ENCODE measurements at regions not wholly inside any gene's neighbourhood (a gene's known extent, or its start where the extent isn't known, plus 50 kb on each side); places are given as distances from the start of the nearest gene placed in this dataset.

- no peak overlapping the region for H2AFZ ChIP-seq (ENCODE audit: low read length)
- H3K4me2 ChIP-seq (ENCODE audit: insufficient read depth in 1 of 2, low read depth in 2 of 2, low read length in 2 of 2) = no peak overlapping the region
- WGBS, 2 experiments (ENCODE audit: extremely low coverage in 1 of 2, insufficient coverage in 1 of 2, insufficient read length in 1 of 2, insufficient replicate concordance in 2 of 2, low coverage in 1 of 2, low lambda C conversion rate in 2 of 2, missing lambda C conversion rate in 1 of 2) = 96% methylated on average over 3 of the region's 5 CpGs; no CpG with 5 or more reads in 1 of the 2 experiments
- no peak overlapping the region for H3K4me3 ChIP-seq (ENCODE audit: extremely low read depth in 1 of 4, insufficient read depth in 2 of 4, low read depth in 3 of 4, low read length in 4 of 4)
- no peak overlapping the region for H3K56ac ChIP-seq (replicated peaks; ENCODE audit: insufficient read length, low read depth, low read length)
- H3K4ac ChIP-seq (replicated peaks; ENCODE audit: insufficient read length, low read depth, low read length) = no peak overlapping the region
- no peaks in the 10 kb centered on the region; the same call in 1 of the 2 replicates for H3K23me2 ChIP-seq (ENCODE audit: low read depth, low read length)
- H3K36me3 ChIP-seq (ENCODE audit: control insufficient read depth in 2 of 4, insufficient read depth in 4 of 4, low read length in 3 of 4) = peaks cover 0 to 22% (median 0%) of the 10 kb centered on the region in 4 experiments; a peak in 3 of 8 replicates
- no peaks in the 10 kb centered on the region for H3K9me3 ChIP-seq (ENCODE audit: insufficient read depth in 2 of 2, low read depth in 1 of 2, low read length in 1 of 2)
- TF ChIP-seq RFX5 (IDR thresholded peaks at IDR 0.05; ENCODE audit: borderline replicate concordance, low read depth, low read length) = no peak
- H3K4me1 ChIP-seq (replicated peaks in 1 of 4; ENCODE audit: control insufficient read depth in 3 of 4, insufficient read depth in 4 of 4, low read length in 3 of 4) = no peaks in the 10 kb centered on the region
- H2AK5ac ChIP-seq (ENCODE audit: low read depth, low read length) = no peak overlapping the region
- POLR2A ChIA-PET (ENCODE audit: partially characterized antibody) = interaction anchor here (0.9 to 1.6 kb wide), 3 partner anchors 11 to 87 kb away, joined by 3 to 9 read pairs (median 3); no protein-coding TSS in a partner anchor
- H4K20me1 ChIP-seq (replicated peaks in 1 of 2; ENCODE audit: control insufficient read depth in 1 of 2, insufficient read depth in 2 of 2, low read length in 2 of 2) = peaks cover 0 to 2% of the 10 kb centered on the region in 2 experiments
- H4K5ac ChIP-seq (ENCODE audit: insufficient read length, low read depth, low read length) = no peak overlapping the region
- H2BK5ac ChIP-seq (ENCODE audit: low read depth, low read length) = no peak overlapping the region
- H3K27ac ChIP-seq (ENCODE audit: low read depth, low read length) = no peak overlapping the region
- DNase-seq (ENCODE audit: low read depth in 1 of 2, low spot score in 2 of 2) (no peak), FAIRE-seq (no peak)
- H3K9ac ChIP-seq (replicated peaks in 1 of 4; ENCODE audit: extremely low read depth in 1 of 4, low read depth in 3 of 4, low read length in 3 of 4) = no peak overlapping the region
- H2BK20ac ChIP-seq (ENCODE audit: low read length) = no peak overlapping the region
- H3K27me3 ChIP-seq (replicated peaks in 1 of 4; ENCODE audit: control insufficient read depth in 3 of 4, extremely low read depth in 1 of 4, insufficient read depth in 3 of 4, low read length in 3 of 4) = no peaks in the 10 kb centered on the region
- H3K23ac ChIP-seq (ENCODE audit: insufficient read length) = no peak overlapping the region
- H4K91ac ChIP-seq (replicated peaks; ENCODE audit: insufficient read length, low read length) = no peak overlapping the region
- no peaks in the 10 kb centered on the region for H3K79me2 ChIP-seq (ENCODE audit: control insufficient read depth in 1 of 2, insufficient read depth in 2 of 2, low read length in 2 of 2)
- CTCF ChIA-PET (ENCODE audit: partially characterized antibody) = no interaction called here
- H3K18ac ChIP-seq (ENCODE audit: extremely low read depth, low read length) = no peak overlapping the region
- no peak overlapping the region for H2BK120ac ChIP-seq (replicated peaks; ENCODE audit: low read depth, low read length)
- H4K8ac ChIP-seq (ENCODE audit: extremely low read depth, insufficient read depth, low read length) = no peak overlapping the region
- no peak overlapping the region for H2BK12ac ChIP-seq (ENCODE audit: low read depth, low read length)
- H3K14ac ChIP-seq (ENCODE audit: insufficient read length) = no peak overlapping the region
- H3K79me1 ChIP-seq (ENCODE audit: low read depth, low read length) = no peaks in the 10 kb centered on the region
- no peak overlapping the region for H2BK15ac ChIP-seq (ENCODE audit: low read length)
These were observed 95.4 kb upstream of the CADPS start for GRCh38 chr3:62970648-62971047.
